PC-3 (cell line): ENCODE measurements at regions not wholly inside any gene's neighbourhood (a gene's known extent, or its start where the extent isn't known, plus 50 kb on each side); places are given as distances from the start of the nearest gene placed in this dataset.
A peak's percentile ranks its signal among the peaks of the same experiment; 100 is the strongest.

Experiments used
- ATAC-seq: fragments of 200-7000 bp; cut with Tn5 transposase; 2 replicates; pipeline ENCODE4 v1.9.1; 2020; ENCODE audit warnings: mild to moderate bottlenecking, moderate library complexity
- BruUV-seq: library from RNA; stranded (reverse); fragments of 400-500 nt; replicated peaks from 2 replicates; lab custom pipeline; 2021; lab: Mats Ljungman, UMichigan
- CTCF ChIA-PET: fragments of 300-600 bp; sonication (Branson Sonifier 250); formaldehyde crosslinking; loops from one replicate; lab custom pipeline; 2022; ENCODE audit warnings: antibody characterized with exemption; lab: Charles Lee
- POLR2A ChIA-PET: fragments of 300-600 bp; sonication (Branson Sonifier 250); formaldehyde crosslinking; loops from one replicate; lab custom pipeline; 2022; ENCODE audit warnings: antibody characterized with exemption; ENCODE audit not compliant: unreplicated experiment; lab: Charles Lee
- DNase-seq: peaks from one replicate; pipeline ENCODE4 v3.0.0-alpha.2; 2015
- H2AFZ ChIP-seq: fragments of 300-600 bp; sonication (generic); 2 replicates; pipeline ENCODE4 v1.6.0; 2016; ENCODE audit warnings: antibody characterized with exemption, low read length
- H3F3A ChIP-seq: fragments of 300-600 bp; sonication (generic); one replicate; pipeline ENCODE4 v1.6.0; 2017; ENCODE audit warnings: antibody characterized with exemption, low read length, control low read depth, mild to moderate bottlenecking; ENCODE audit not compliant: unreplicated experiment
- H3K27ac ChIP-seq: fragments of 300-600 bp; sonication (generic); 2 replicates; pipeline ENCODE4 v1.5.1; 2016; ENCODE audit warnings: mild to moderate bottlenecking, low read length
- H3K27me3 ChIP-seq: fragments of 300-600 bp; sonication (generic); 2 replicates; pipeline ENCODE4 v1.6.1; 2016; ENCODE audit warnings: low read length, mixed read lengths
- H3K36me3 ChIP-seq: fragments of 300-600 bp; sonication (generic); 2 replicates; pipeline ENCODE4 v1.6.1; 2016; ENCODE audit warnings: low read depth, mixed run types, low read length, mixed read lengths
- H3K4me1 ChIP-seq: fragments of 300-600 bp; sonication (generic); 2 replicates; pipeline ENCODE4 v1.5.1; 2016; ENCODE audit warnings: low read length; ENCODE audit not compliant: insufficient read depth
- H3K4me2 ChIP-seq: fragments of 300-600 bp; sonication (generic); 2 replicates; pipeline ENCODE4 v1.6.0; 2016; ENCODE audit warnings: low read length
- H3K4me3 ChIP-seq: fragments of 300-600 bp; sonication (generic); 2 replicates; pipeline ENCODE4 v1.5.1; 2016; ENCODE audit warnings: mild to moderate bottlenecking, low read length, mixed read lengths
- H3K79me2 ChIP-seq: fragments of 300-600 bp; sonication (generic); 2 replicates; pipeline ENCODE4 v1.6.1; 2017; ENCODE audit warnings: low read length, mixed read lengths
- H3K9ac ChIP-seq: fragments of 300-600 bp; sonication (generic); 2 replicates; pipeline ENCODE4 v1.6.0; 2016; ENCODE audit warnings: mild to moderate bottlenecking, low read length
- H3K9me2 ChIP-seq: fragments of 300-600 bp; sonication (generic); replicated peaks from 2 replicates; pipeline ENCODE4 v1.6.1; 2016; ENCODE audit warnings: mixed run types, low read length, mixed read lengths
- H3K9me3 ChIP-seq: fragments of 300-600 bp; sonication (generic); 2 replicates; pipeline ENCODE4 v1.6.1; 2016; ENCODE audit warnings: low read length, mixed read lengths
- H4K20me1 ChIP-seq: fragments of 300-600 bp; sonication (generic); 2 replicates; pipeline ENCODE4 v1.6.1; 2016; ENCODE audit warnings: low read length, mixed read lengths
- CTCF ChIP-seq: fragments of 300-600 bp; sonication (generic); conservative IDR thresholded peaks from 2 replicates; pipeline ENCODE4 v1.5.1; 2017; ENCODE audit warnings: antibody characterized with exemption, low read depth, mild to moderate bottlenecking, low read length
- EZH2 ChIP-seq: fragments of 300-600 bp; sonication (generic); IDR thresholded peaks from one replicate; pipeline ENCODE4 v1.6.1; 2017; ENCODE audit warnings: antibody characterized with exemption, mild to moderate bottlenecking, low read length; ENCODE audit not compliant: unreplicated experiment
- EZH2phosphoT487 ChIP-seq: fragments of 300-600 bp; sonication (generic); IDR thresholded peaks from 2 replicates; pipeline ENCODE4 v1.6.1; 2018; ENCODE audit warnings: mild to moderate bottlenecking, antibody characterized with exemption, low read length, borderline replicate concordance
- intact Hi-C: fragments of 100-400 bp; cut with micrococcal nuclease; formaldehyde crosslinking; loops from 2 replicates; pipeline ENCODE4 v1.9.0; 2023

DNA sequence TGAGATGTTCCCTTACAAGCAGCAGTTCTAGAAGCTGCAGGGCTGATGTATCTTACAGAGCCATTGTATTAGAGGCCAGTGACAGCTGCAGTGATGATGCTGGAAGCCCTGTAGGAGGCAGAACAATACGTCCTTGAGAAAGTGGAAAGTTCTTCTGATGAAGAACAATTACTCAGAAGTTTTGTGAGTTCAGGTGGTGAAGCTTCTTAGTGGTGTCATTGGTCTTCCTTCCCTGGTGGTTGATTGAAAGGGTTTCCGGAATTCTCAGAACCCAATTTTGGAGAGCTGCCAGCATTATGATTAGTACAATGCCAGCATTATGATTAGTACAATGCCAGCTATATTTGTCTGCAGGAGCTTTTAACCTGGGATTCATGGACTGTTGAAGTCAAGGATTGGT, 356.4 kb downstream of the MFSD1 start:
- Histone ChIP-seq H3K4me1 (peaks cover 38% of the 10 kb centered on the region), H3K9me2 (no peaks in the 10 kb centered on the region), H3K4me3 (no peak overlapping the region), H3F3A (no peaks in the 10 kb centered on the region), H3K9me3 (no peaks in the 10 kb centered on the region), H2AFZ (no peak overlapping the region), H3K79me2 (0 out of 2 replicates have a peak, but pooled peaks cover 6% of the 10 kb centered on the region), H3K9ac (no peak overlapping the region), H3K27me3 (no peaks in the 10 kb centered on the region), H3K4me2 (peak overlapping the region; percentile 44), H3K36me3 (no peaks in the 10 kb centered on the region), H3K27ac (peak overlapping the region; percentile 73), H4K20me1 (no peaks in the 10 kb centered on the region)
- POLR2A ChIA-PET, result no interaction called here
- intact Hi-C loops, result no loop called here
- TF ChIP-seq EZH2 (no peak), CTCF (peak; percentile 71)
- CTCF ChIA-PET, result no interaction called here
- DNase-seq (peak; percentile 95), ATAC-seq (peak; percentile 68)
- no TSS peak for BruUV-seq

DNA sequence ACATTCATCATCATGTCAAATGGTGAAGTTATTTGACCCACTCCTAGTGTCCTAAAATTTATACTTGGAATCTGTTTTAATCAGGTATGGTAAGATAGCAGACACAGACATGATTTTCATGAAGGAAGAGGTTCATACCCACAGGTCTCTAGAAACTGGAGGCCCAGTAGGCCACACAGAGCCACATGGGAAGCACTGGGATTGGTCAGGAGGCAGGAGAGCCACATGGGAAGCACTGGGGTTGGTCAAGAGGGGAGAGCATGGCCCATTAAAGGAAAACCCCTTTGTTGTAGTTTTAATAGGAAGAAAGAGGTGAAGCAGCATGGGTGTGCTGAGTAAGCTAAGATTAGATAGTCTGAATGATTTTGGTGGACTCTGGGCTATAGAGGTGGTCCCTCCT, 356.9 kb downstream of the MFSD1 start:
- peaks cover 43% of the 10 kb centered on the region for H3K4me1 ChIP-seq
- peak overlapping the region; percentile 73 for H3K27ac ChIP-seq
- intact Hi-C loops, result no loop called here
- H3K27me3 ChIP-seq, result no peaks in the 10 kb centered on the region
- ChIA-PET CTCF (no interaction called here), POLR2A (interaction anchor here (0.7 kb wide), 1 partner anchor 134 kb away, joined by 3 read pairs; no protein-coding TSS in a partner anchor)
- H3K9me2 ChIP-seq, result no peaks in the 10 kb centered on the region
- DNase-seq (no peak), ATAC-seq (no peak)
- no peak overlapping the region for H2AFZ ChIP-seq
- H3K4me2 ChIP-seq, result peak overlapping the region; percentile 2; the same call in 1 of the 2 replicates
- H3K4me3 ChIP-seq, result no peak overlapping the region
- peak overlapping the region; percentile 6; the same call in 1 of the 2 replicates for H3K9ac ChIP-seq
- H3F3A ChIP-seq, result no peaks in the 10 kb centered on the region
- no peaks in the 10 kb centered on the region for H3K9me3 ChIP-seq
- no peaks in the 10 kb centered on the region for H3K36me3 ChIP-seq
- TF ChIP-seq EZH2 (no peak), CTCF (no peak), EZH2phosphoT487 (no peak)
- no peaks in the 10 kb centered on the region for H4K20me1 ChIP-seq
- BruUV-seq, result no TSS peak
- H3K79me2 ChIP-seq, result 0 out of 2 replicates have a peak, but pooled peaks cover 6% of the 10 kb centered on the region

GRCh38 chr3:159159546-159159945, 357.7 kb downstream of the MFSD1 start:
- Histone ChIP-seq H3K79me2 (0 out of 2 replicates have a peak, but pooled peaks cover 6% of the 10 kb centered on the region), H2AFZ (no peak overlapping the region), H3K4me2 (no peak overlapping the region), H4K20me1 (no peaks in the 10 kb centered on the region), H3K36me3 (no peaks in the 10 kb centered on the region), H3K9me3 (no peaks in the 10 kb centered on the region), H3K27me3 (no peaks in the 10 kb centered on the region), H3F3A (no peaks in the 10 kb centered on the region), H3K4me3 (no peak overlapping the region), H3K9ac (no peak overlapping the region), H3K27ac (no peak overlapping the region), H3K9me2 (no peaks in the 10 kb centered on the region), H3K4me1 (peaks cover 47% of the 10 kb centered on the region)
- CTCF ChIA-PET, result no interaction called here
- POLR2A ChIA-PET, result interaction anchor here (0.7 kb wide), 1 partner anchor 134 kb away, joined by 3 read pairs; no protein-coding TSS in a partner anchor
- BruUV-seq, result no TSS peak
- no peak for TF ChIP-seq CTCF
- TF ChIP-seq EZH2, result no peak
- TF ChIP-seq EZH2phosphoT487, result no peak
- intact Hi-C loops, result no loop called here
- peak; percentile 61 for DNase-seq
- ATAC-seq, result no peak
